HG03521 (cell line): ENCODE measurements at regions not wholly inside any gene's neighbourhood (a gene's known extent, or its start where the extent isn't known, plus 50 kb on each side); places are given as distances from the start of the nearest gene placed in this dataset.

Experiments used
- ATAC-seq: cut with Tn5 transposase; IDR thresholded peaks from one replicate; pipeline ENCODE4 v1.9.1; 2021; ENCODE audit warnings: mild to moderate bottlenecking, moderate library complexity; ENCODE audit not compliant: unreplicated experiment

GRCh38 chr3:132187746-132188145, 129.5 kb upstream of the ACP3 start:
- ATAC-seq: no peak

GRCh38 chr3:132189601-132190000, 127.6 kb upstream of the ACP3 start:
- no peak for ATAC-seq

GRCh38 chr3:132196113-132196512, 121.1 kb upstream of the ACP3 start:
- no peak for ATAC-seq

GRCh38 chr3:132198516-132198915, 118.7 kb upstream of the ACP3 start:
- no peak for ATAC-seq

GRCh38 chr3:132199451-132199850, 117.8 kb upstream of the ACP3 start:
- no peak for ATAC-seq

GRCh38 chr3:132202586-132202985, 114.6 kb upstream of the ACP3 start:
- no peak for ATAC-seq

- ATAC-seq: no peak
Measured at GRCh38 chr3:132203889-132204596, 113.2 kb upstream of the ACP3 start.

- no peak for ATAC-seq
Measured at GRCh38 chr3:132205609-132206008, 111.6 kb upstream of the ACP3 start.

GRCh38 chr3:132209855-132210254, 107.4 kb upstream of the ACP3 start:
- no peak for ATAC-seq

GRCh38 chr3:132210476-132211346, 106.5 kb upstream of the ACP3 start:
- no peak for ATAC-seq

- ATAC-seq: no peak
Measured at GRCh38 chr3:132211896-132212295, 105.3 kb upstream of the ACP3 start.

- ATAC-seq: no peak
Measured at GRCh38 chr3:132218817-132219755, 98.1 kb upstream of the ACP3 start.

- no peak for ATAC-seq
Measured at GRCh38 chr3:132220986-132221385, 96.2 kb upstream of the ACP3 start.

GRCh38 chr3:132222868-132223538, 94.2 kb upstream of the ACP3 start:
- no peak for ATAC-seq

GRCh38 chr3:132225664-132226063, 91.5 kb upstream of the ACP3 start:
- ATAC-seq: no peak

GRCh38 chr3:132228923-132229322, 88.3 kb upstream of the ACP3 start:
- ATAC-seq: no peak

- ATAC-seq: no peak
Measured at GRCh38 chr3:132229641-132230040, 87.6 kb upstream of the ACP3 start.

GRCh38 chr3:132230156-132231000, 86.8 kb upstream of the ACP3 start:
- no peak for ATAC-seq

- ATAC-seq: no peak
Measured at GRCh38 chr3:132231633-132232032, 85.6 kb upstream of the ACP3 start.
